Large intestine (tissue), 3 donors: ENCODE measurements at regions not wholly inside any gene's neighbourhood (a gene's known extent, or its start where the extent isn't known, plus 50 kb on each side); places are given as distances from the start of the nearest gene placed in this dataset.

Experiments used
- DNase-seq, 2 donors: peaks; one replicate each; pipeline versions ENCODE4 v3.0.0 to v3.0.0-alpha.2; 2013
- H3K27ac ChIP-seq: one replicate; pipeline ENCODE4 v1.5.1; 2013; ENCODE audit warnings: low read length
- H3K27me3 ChIP-seq: 2 replicates; pipeline ENCODE4 v1.6.1; 2013; ENCODE audit warnings: low read length; ENCODE audit not compliant: control insufficient read depth, insufficient read depth
- H3K36me3 ChIP-seq: 2 replicates; pipeline ENCODE4 v1.6.1; 2013; ENCODE audit warnings: low read length; ENCODE audit not compliant: control insufficient read depth, insufficient read depth
- H3K4me1 ChIP-seq: one replicate; pipeline ENCODE4 v1.6.1; 2013; ENCODE audit warnings: low read length; ENCODE audit not compliant: control insufficient read depth, insufficient read depth
- H3K4me3 ChIP-seq: one replicate; pipeline ENCODE4 v1.5.1; 2013; ENCODE audit warnings: low read length
- H3K9me3 ChIP-seq: one replicate; pipeline ENCODE4 v1.6.1; 2013; ENCODE audit warnings: mild to moderate bottlenecking, low read depth, low read length, moderate library complexity; ENCODE audit not compliant: control insufficient read depth
- WGBS: methylation state at CpG from one replicate; pipeline ENCODE4 v1.1.5; 2013; ENCODE audit warnings: low lambda C conversion rate; ENCODE audit not compliant: insufficient coverage; 5-methylcytosine and 5-hydroxymethylcytosine counted together

DNA sequence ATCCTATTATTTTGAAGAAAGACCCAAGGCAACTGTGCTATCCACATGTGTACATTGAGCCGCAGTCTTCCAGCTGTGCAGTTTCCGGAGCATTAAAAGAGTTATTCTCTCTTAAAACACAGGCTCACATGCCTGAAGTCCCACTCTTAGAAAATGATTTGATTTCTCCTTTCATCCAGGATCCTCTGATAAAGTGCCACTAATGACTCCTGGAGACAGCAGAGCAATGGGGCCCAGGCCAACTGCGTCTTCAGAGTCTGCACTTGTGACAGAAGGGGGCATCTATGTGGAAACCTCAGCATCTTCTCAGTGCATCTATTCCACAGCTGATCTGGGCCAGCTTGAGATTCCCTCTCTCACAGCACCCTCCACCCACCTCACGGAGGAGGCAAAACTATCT is 482.1 kb upstream of the AKR1E2 start:
- H3K9me3 ChIP-seq = no peaks in the 10 kb centered on the region
- H3K36me3 ChIP-seq = no peaks in the 10 kb centered on the region
- H3K4me1 ChIP-seq = peaks cover 4% of the 10 kb centered on the region
- DNase-seq = no peak
- WGBS = no CpG with 5 or more reads among the region's 4 CpGs
- no peak overlapping the region for H3K4me3 ChIP-seq
- no peaks in the 10 kb centered on the region for H3K27me3 ChIP-seq
- H3K27ac ChIP-seq = peak overlapping the region; percentile 43

DNA sequence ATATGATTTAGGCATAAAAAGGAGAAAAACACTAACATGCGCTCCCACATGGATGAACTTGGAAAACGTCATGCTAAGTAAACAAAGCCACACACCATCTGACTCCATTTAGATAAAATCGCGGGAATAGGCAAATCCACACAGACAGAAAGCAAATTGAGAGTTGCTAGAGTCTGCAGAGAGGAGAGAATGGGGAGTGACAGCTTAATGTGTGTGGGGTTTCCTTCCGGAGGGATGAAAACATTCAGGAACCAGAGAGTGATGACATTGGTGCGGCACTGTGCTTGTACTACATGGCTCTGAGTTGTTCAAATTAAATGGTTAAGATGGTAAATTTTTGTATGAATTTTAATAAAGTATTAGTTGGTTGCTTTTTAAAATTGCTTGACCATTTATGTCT is 482.9 kb upstream of the AKR1E2 start:
- H3K4me3 ChIP-seq = no peak overlapping the region
- no CpG with 5 or more reads among the region's 6 CpGs for WGBS
- no peak overlapping the region for H3K27ac ChIP-seq
- no peaks in the 10 kb centered on the region for H3K9me3 ChIP-seq
- no peaks in the 10 kb centered on the region for H3K27me3 ChIP-seq
- H3K4me1 ChIP-seq = peaks cover 4% of the 10 kb centered on the region
- DNase-seq = no peak
- H3K36me3 ChIP-seq = no peaks in the 10 kb centered on the region

DNA sequence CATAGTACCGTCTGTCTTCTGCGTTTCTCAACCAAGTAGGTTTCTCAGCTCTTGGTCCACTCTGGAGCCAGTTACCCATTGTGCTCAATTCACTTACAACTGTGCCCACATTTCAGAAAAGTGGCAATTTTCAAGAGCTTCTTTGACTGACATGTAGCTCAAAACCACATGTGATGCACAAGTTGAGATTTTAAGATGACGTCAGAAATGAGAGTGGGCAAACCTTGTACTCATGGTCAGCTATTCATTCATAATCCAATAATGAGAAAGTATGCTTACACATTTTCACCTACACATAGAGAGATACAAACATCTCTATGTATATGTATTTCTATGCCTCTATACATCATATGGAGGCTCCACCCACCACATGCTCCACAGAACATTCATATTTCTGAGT is 487.2 kb upstream of the AKR1E2 start:
- Histone ChIP-seq H3K27ac (no peak overlapping the region), H3K4me1 (no peaks in the 10 kb centered on the region), H3K36me3 (no peaks in the 10 kb centered on the region), H3K4me3 (no peak overlapping the region), H3K27me3 (no peaks in the 10 kb centered on the region), H3K9me3 (no peaks in the 10 kb centered on the region)
- WGBS = no CpG with 5 or more reads among the region's 3 CpGs
- DNase-seq = no peak

DNA sequence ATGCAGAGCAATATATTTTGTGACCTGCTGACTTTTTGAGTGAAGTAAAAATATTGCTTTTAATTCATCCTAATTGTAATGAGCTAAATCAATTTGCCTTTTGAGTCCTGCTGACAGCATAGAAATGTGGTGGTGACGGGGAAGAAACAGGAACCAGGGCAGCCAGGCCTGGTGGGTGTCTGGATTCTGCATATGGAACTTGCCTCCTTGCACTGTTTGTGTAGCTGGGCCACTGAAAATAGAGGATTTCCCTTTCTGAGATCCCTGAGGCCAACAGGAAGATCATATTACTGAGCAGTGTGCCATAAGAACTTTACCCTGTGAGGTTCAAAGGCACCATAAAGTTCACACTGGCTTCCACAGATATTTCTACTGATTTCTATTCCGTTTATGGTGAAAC is 488.4 kb upstream of the AKR1E2 start:
- Histone ChIP-seq H3K9me3 (no peaks in the 10 kb centered on the region), H3K27me3 (no peaks in the 10 kb centered on the region), H3K4me3 (no peak overlapping the region), H3K4me1 (no peaks in the 10 kb centered on the region), H3K27ac (no peak overlapping the region), H3K36me3 (no peaks in the 10 kb centered on the region)
- WGBS = no CpG with 5 or more reads among the region's 2 CpGs
- DNase-seq = no peak

DNA sequence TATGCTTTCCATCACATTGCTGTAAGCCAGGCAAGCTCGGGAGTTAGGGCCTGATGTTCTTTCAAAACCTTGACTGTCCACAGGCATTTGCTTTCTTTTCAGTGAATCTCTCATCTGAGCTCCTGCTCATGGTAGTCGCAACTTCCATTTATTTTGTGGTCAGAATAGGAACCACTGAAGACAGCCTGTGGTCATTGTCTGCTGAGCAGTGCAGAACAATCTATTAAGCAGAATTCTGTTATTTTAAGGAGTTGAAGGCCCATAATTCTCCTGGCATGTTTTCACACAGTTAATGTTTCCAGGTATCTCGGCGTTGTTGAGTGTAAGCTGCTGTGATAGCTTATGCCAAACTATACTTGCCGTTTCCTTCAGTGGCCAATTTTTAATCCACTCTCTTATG is 491.1 kb upstream of the AKR1E2 start:
- no peak overlapping the region for H3K27ac ChIP-seq
- WGBS = 100% methylated on average over 2 of the region's 5 CpGs

DNA sequence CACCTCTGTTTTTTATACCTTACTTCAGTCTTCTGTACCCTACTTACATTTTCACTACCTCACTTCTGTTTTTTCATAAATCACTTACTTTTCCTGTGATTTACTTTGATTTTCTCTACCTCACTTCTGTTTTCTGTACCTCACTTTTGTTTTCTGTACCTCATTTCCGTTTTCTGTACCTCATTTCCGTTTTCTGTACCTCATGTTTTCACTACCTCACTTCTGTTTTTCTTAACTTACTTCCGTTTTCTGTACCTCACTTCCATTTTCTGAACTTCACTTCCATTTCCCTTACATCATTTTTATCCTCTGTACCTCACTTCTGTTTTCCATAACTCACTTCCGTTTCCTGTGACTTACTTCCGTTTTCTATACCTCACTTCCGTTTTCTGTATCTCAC is 492.0 kb upstream of the AKR1E2 start:
- Histone ChIP-seq H3K4me1 (no peaks in the 10 kb centered on the region), H3K9me3 (no peaks in the 10 kb centered on the region), H3K27ac (no peak overlapping the region), H3K36me3 (no peaks in the 10 kb centered on the region), H3K4me3 (no peak overlapping the region), H3K27me3 (no peaks in the 10 kb centered on the region)
- no peak for DNase-seq
- 96% methylated on average over 6 of the region's 6 CpGs for WGBS

More for the DNA sequence above, 491.1 kb upstream of the AKR1E2 start:
- Histone ChIP-seq H3K4me1 (no peaks in the 10 kb centered on the region), H3K4me3 (no peak overlapping the region), H3K9me3 (no peaks in the 10 kb centered on the region), H3K27me3 (no peaks in the 10 kb centered on the region), H3K36me3 (no peaks in the 10 kb centered on the region)
- no peak for DNase-seq

- H3K27ac ChIP-seq = no peak overlapping the region
- H3K36me3 ChIP-seq = no peaks in the 10 kb centered on the region
- H3K4me3 ChIP-seq = no peak overlapping the region
- no peaks in the 10 kb centered on the region for H3K4me1 ChIP-seq
- no peaks in the 10 kb centered on the region for H3K27me3 ChIP-seq
- WGBS = 94% methylated on average over 15 of the region's 15 CpGs
- DNase-seq = no peak
- H3K9me3 ChIP-seq = no peaks in the 10 kb centered on the region
Observed at GRCh38 chr10:4333459-4333894, 492.5 kb upstream of the AKR1E2 start.

GRCh38 chr10:4332764-4333458 is 493.1 kb upstream of the AKR1E2 start:
- WGBS = 94% methylated on average over 9 of the region's 9 CpGs
- Histone ChIP-seq H3K27me3 (no peaks in the 10 kb centered on the region), H3K9me3 (no peaks in the 10 kb centered on the region)

DNA sequence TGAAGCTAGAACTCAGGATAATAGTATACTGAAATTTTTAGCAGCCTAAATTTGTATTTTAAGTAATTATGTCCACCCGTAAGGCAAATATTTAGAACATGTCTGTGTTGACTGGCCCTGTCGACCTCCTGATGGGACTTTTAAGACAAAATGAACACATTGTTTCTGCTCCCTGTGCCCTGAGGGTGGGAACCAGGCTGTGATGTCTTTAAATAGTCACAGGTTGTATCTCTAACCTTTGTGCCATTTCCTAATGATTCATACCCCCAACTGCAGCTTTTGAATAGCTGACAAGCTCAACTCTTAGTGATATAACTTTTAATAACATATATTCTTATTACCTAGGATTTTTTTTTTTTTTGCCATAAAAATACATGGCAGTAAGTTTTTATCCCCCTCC is 494.9 kb upstream of the AKR1E2 start:
- H3K4me3 ChIP-seq = no peak overlapping the region
- no peaks in the 10 kb centered on the region for H3K4me1 ChIP-seq
- no peaks in the 10 kb centered on the region for H3K36me3 ChIP-seq
- no CpG with 5 or more reads among the region's 2 CpGs for WGBS
- H3K9me3 ChIP-seq = no peaks in the 10 kb centered on the region
- DNase-seq = no peak
- no peak overlapping the region for H3K27ac ChIP-seq
- no peaks in the 10 kb centered on the region for H3K27me3 ChIP-seq

More at GRCh38 chr10:4332764-4333458, 493.1 kb upstream of the AKR1E2 start:
- H3K27ac ChIP-seq = no peak overlapping the region
- no peaks in the 10 kb centered on the region for H3K4me1 ChIP-seq
- no peak for DNase-seq
- H3K4me3 ChIP-seq = no peak overlapping the region
- H3K36me3 ChIP-seq = no peaks in the 10 kb centered on the region

DNA sequence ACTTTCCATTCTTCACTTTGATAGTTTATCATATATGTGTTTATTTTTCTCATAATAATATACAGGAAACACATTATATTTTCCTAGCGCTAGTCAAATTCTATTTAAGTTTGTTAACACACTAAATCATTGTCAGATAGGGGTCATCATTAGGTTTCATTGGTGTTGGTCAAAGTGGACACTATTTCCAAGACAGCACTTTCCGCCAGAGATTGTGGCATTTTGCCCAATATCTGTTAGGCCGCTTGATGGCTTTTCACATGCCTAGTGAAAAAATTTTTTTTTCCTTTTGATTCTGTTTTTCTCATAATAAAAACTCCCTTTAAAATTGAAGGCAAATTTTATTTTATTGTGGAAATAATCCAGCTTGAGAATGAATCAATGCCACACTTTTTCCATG is 495.4 kb upstream of the AKR1E2 start:
- H3K4me3 ChIP-seq = no peak overlapping the region
- H3K4me1 ChIP-seq = no peaks in the 10 kb centered on the region
- WGBS = 90% methylated on average over 2 of the region's 3 CpGs
- no peaks in the 10 kb centered on the region for H3K27me3 ChIP-seq
- no peak for DNase-seq
- H3K36me3 ChIP-seq = no peaks in the 10 kb centered on the region
- no peaks in the 10 kb centered on the region for H3K9me3 ChIP-seq
- no peak overlapping the region for H3K27ac ChIP-seq

DNA sequence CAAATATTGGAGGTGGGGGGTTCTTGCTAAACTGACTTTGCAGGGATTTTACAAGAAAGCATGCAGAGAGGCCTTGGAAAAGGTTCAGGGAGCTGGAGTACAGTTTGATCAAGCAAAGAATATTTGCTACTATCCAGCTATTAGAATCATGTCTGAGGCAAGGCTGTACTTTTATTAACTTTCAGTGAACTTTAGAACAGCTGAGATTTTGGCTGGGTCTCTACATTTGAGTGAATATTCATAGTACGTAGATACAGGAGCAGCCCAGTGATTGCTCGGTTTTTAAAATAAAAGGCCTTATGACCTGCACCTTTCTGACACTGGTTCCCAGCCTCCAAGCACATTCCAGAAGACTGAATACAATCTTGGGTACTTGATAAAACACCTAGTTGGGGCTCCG is 496.8 kb upstream of the AKR1E2 start:
- Histone ChIP-seq H3K36me3 (no peaks in the 10 kb centered on the region), H3K27me3 (no peaks in the 10 kb centered on the region), H3K4me3 (no peak overlapping the region), H3K9me3 (no peaks in the 10 kb centered on the region), H3K27ac (no peak overlapping the region), H3K4me1 (no peaks in the 10 kb centered on the region)
- WGBS = no CpG with 5 or more reads among the region's 3 CpGs
- no peak for DNase-seq
